GM12892 (cell line): ENCODE measurements at regions not wholly inside any gene's neighbourhood (a gene's known extent, or its start where the extent isn't known, plus 50 kb on each side); places are given as distances from the start of the nearest gene placed in this dataset.

Experiments
- POLR2A ChIP-seq: IDR thresholded peaks from 2 replicates; pipeline ENCODE4 v1.6.1; 2011; ENCODE audit warnings: low read depth, low read length, control low read depth
- POLR2AphosphoS5 ChIP-seq: IDR thresholded peaks from 2 replicates; pipeline ENCODE4 v1.6.1; 2011; ENCODE audit warnings: low read depth, low read length, control low read depth
- TAF1 ChIP-seq: IDR thresholded peaks from 2 replicates; pipeline ENCODE4 v1.6.1; 2011; ENCODE audit warnings: low read depth, mild to moderate bottlenecking, control low read depth, low read length, borderline replicate concordance

DNA sequence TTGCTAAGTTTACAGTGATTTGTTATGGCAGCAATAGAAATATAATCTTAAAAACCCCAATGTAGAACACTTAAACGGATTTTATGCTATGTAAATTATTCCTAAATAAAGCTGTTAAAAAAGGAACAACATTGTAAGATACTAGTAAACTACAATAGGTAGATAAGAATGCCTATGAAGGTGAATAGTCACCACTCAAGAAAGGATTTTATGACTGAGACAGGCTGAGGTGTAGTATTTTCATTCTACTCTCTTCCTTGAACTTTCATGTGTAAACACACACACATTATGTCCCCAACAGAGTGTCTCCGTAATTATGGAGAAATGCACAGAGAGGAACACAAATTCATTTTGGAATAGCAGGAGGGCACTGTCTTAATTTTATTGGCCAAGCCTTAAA lies 183.9 kb upstream of the ST6GAL2 start:
- no peak for TF ChIP-seq TAF1
- TF ChIP-seq POLR2A, result no peak
- TF ChIP-seq POLR2AphosphoS5, result no peak
